Nucleus accumbens (tissue), 56 donors: ENCODE measurements at regions not wholly inside any gene's neighbourhood (a gene's known extent, or its start where the extent isn't known, plus 50 kb on each side); places are given as distances from the start of the nearest gene placed in this dataset.

Experiments used
- DNase-seq, 56 donors: peaks; one replicate each; lab custom pipeline; 2025; lab: John Stamatoyannopoulos, UW

DNA sequence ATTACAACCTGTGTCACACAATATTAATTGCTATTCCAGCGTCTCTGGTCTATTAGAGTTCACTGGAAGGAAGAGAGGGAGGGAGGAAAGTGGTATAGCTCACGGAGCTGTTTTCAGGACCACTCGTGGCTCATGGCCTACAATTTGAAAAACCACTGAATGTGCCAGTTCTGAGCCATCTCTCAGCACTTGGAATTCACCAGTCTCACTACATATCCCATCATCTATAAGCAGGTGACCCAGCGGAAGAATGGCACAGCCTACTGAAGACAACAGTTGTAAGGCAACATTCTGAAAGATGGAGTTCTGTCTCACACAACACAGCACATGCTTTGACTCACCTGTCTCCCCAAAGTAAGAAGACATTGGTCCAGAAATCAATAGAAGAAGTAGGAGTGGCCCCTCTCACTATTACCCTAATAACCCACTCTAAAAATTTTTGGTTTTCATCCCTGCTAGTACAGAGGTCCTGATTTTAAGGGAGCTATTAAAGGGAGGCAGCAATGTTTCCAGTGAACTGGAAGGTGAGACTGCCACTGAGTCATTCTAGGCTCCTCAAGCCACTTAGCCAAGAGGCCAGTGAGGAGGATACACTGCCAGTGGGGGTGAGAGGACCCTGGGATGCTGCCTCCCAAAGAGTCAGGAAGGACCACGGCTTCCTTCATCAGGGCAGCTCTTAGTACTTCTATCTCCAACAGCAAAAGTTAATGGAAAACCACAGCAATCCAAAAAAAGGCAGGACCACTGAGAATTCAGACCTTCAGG is 50.0 kb upstream of the DOCK9 start:
- DNase-seq = no peak

DNA sequence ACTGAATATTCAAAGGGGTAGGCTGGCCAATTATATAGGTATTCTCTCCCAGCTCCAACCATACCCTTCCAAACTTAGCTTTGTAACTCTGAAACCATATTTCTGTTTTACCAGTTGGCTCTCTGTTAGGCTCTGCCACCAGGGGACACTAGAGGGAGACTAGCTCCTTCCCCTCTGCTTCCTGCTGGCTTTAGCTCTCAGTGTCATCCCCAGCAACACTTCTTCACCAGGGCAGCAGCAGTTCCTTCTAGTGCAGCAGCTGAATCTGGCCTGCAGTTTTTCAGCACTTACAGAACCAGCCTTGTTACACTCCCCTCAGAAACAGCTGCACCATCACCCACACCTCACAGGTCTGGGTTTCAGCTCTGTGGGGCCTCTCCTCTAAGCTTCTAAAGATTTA is 51.0 kb upstream of the DOCK9 start:
- no peak for DNase-seq

- no peak for DNase-seq
Observed at GRCh38 chr13:99029576-99029975, 51.7 kb upstream of the DOCK9 start.

DNA sequence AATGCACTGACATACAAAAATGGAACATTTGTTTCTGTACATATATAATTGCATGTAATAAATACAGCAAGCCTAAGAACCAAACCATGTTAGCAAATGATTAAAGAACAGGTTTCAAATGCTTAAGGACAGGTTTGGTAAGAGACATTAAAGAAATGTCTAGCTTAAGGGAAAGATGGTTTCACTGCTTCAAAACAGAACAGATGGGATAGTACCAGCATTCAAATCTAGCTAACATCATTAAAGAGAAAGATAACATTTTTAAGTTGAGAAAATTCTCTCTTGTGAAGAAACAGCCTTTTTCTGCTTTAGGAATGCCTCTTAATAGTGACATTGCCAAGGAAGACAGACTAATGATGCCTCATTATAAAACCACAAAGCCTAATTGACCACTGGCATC is 52.5 kb upstream of the DOCK9 start:
- DNase-seq = no peak

DNA sequence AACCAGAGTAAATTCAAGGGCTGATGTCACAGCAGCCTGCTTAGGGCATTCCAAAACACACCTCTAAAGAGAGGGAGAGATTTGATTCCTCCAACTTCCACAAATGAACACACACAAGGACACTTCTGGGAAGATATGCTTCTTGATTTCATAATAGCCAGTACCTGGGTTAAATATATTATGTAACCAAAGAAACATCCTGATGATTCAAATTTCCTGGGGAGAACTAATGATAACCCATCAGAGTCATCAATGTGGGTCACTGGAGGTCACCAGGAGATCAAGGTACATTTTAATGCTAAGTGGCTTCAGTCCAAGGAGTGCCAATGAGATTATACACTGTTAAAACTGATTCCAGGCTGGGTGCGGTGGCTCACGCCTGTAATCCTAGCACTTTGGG is 54.0 kb upstream of the DOCK9 start:
- DNase-seq = no peak

DNA sequence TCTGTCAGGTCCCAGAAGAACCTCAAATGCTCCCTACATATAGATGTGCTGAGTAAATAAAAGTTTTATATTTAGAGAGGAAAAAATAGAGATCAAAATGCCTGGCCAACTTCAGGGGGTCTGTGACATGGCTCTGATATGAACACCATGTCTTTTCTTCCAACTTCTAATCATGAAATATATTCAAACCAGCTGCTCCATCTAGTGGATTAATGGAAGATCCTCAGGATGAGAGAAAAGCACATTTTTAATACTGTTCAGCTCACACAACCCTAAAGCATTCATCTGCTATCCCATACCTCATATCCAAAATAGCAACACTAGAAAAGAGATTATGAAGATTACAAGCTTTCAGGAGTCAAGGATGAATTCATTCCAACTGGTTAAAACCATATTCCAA is 56.0 kb upstream of the DOCK9 start:
- DNase-seq = no peak

GRCh38 chr13:99034333-99035085 is 56.6 kb upstream of the DOCK9 start:
- no peak for DNase-seq

- DNase-seq = no peak
Observed at GRCh38 chr13:99035715-99036114, 57.9 kb upstream of the DOCK9 start.

GRCh38 chr13:99037756-99038155 is 59.9 kb upstream of the DOCK9 start:
- no peak for DNase-seq

GRCh38 chr13:99039718-99040280 is 61.9 kb upstream of the DOCK9 start:
- no peak for DNase-seq

DNA sequence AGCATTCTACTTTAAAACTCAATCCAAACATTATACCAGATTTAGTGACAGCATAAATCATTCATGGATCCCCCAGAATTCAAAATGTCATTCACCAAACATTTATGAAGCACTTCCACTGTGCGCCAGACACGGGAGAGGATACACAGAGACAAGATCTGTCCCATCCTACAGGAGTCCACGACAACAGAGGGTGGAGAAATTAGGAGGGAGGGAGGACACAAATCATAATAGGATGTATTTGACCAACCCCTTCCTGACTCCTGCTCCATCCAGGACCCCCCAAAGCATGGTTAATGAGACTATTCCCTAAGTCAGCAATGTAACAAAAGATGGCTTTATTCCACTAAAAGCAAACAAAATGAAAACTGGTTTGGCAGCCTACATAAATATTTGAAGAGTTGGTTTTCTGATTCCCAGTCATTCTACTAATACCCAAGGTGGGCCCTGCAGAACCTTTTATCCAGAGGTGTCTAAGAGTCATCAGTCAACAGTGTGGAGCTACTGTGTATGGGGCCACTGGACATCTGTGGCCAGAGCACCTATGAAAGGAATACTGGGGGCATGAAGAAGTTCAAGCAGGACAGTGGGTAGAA is 62.8 kb upstream of the DOCK9 start:
- no peak for DNase-seq

GRCh38 chr13:99041337-99041736 is 63.5 kb upstream of the DOCK9 start:
- no peak for DNase-seq

DNA sequence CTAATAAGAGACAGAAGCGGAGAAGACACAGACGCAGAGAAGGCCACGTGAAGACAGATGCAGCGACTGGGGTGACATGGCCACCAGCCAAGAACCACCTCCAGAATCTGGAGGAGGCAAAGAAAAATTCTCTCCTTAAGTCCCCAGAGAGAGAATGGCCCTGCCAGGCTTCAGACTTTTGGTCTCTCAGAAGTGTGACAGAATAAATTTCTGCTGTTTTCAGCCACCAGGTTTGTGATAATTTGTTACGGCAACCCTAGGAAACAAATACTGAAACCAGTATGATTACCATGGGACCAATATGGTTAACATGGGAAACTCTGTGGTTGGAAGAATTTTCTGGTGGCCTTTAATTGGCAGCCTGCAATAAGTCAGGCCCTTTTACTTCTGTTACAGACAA is 63.9 kb upstream of the DOCK9 start:
- peak in 1 of 56 donors; percentile 5 for DNase-seq

DNA sequence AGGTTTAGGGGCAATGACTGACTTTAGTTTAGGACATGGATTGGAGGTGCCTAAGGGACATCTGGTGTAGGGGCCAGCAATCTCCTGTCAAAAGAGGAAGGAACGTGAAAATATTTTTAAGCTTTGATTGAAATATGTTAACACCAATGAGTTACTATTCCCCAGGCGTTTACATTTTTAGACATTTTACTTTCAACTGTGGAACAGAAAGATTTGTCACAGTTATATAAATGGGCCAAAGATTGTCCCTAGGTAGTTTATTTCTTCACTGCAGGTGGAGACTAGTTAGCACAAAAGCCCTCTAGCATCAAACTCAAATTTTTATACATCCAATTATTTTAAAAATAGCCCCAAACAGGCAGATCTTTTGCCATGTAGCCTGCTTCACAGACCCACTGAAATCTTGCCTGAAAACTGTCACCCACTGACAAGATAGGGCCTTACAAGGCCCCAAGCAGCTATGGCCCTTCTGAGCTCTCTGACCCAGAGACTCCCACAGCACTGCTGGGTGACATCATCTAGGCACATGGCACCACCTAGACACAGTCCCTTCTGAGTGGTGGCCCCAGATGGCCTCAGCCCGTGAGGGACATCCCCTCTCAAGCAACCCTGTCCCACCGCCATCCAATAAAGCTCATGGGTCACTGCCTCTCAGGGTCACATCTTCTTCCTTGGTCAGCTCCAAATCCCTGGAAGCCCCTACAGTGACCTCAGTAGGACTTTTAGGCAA is 64.8 kb upstream of the DOCK9 start:
- no peak for DNase-seq

- DNase-seq = no peak
Observed at GRCh38 chr13:99043831-99044231, 66.0 kb upstream of the DOCK9 start.

DNA sequence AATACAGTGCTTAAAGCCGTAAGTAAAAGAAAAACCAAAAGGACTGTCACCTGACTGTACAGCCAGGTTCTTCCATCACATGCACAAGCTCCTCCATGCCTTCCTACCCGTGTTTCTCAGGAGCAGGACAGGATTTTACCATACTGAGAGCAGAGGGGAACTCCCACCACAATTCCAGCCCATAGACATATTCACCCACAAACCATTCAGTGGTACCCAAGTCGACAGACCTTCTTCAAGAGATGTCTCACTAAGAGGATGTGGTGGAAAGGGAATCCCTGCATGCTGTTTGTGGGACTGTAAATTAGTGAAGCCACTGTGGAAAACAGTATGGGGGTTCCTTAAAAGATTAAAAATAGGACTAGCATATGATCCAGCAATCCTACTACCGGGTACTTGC is 66.9 kb upstream of the DOCK9 start:
- DNase-seq = no peak

DNA sequence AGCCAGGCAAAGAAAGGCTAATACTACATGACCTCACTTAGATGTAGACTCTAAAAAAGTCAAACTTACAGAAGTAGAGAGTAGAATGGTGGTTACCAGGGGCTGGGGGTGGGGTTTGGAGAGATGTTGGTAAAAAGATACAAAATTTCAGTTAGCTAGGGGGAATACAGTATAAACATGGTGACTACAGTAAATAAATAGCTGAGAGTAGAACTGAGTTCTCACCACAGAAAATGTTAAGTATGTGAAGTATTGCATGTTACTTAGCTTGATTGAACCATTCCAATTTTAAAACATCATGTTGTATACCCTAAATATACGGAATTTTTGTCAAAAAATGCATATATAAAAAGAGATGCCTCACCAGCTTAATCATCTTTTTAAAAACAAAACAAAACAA is 67.5 kb upstream of the DOCK9 start:
- no peak for DNase-seq

DNA sequence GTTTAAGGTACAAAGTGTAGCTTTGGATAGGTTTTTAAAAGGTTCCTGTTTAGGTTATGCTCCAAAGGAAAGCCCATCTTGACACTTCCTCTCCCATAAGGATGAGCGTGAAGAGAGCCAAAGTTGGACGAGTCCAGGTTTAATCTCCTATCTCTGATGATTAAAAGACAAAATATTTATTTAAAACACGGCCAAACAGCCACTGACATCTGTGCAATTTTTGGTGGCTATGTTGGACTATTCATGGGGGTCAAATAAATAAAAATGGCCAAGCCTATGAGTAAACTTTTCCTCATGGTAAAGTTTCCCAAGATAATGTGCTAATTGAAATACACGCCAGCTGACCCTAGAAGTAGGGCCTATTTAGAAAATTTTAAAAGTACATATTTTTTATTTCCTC is 69.0 kb upstream of the DOCK9 start:
- no peak for DNase-seq

- DNase-seq = no peak
Observed at GRCh38 chr13:99050983-99051488, 73.2 kb upstream of the DOCK9 start.

DNA sequence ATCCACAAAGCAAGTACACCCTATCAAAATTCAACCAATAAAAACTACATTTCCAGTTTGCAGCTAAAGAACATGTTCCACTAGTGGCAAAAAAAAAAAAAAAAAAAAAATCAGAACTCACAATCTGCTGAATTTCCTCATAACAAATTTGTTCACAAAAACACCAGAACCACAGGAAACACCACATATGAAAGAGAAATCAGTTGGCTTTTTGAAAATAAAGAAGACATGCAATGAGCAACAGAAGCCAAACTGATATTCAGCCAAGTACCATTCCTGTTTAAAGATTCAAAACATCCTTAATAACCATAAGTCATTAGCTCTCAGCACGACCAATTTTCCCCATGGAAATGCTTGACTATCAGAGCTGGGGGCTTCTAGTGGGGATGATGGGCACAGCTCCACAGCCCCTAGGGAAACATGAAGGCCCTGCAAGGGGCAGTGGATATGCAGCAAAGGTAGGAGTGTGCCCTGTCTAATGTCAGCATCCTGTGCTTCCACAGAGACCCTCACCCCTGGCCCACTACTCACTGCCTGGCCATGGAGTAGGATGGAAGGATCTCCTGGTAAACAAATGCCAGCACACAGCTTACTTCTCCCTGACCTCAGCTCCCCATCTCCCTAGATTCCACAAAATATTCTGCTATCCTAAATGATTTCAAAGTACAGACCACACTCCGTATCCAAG is 74.0 kb upstream of the DOCK9 start:
- no peak for DNase-seq
